Sigmoid colon (tissue), 4 donors: ENCODE measurements at regions not wholly inside any gene's neighbourhood (a gene's known extent, or its start where the extent isn't known, plus 50 kb on each side); places are given as distances from the start of the nearest gene placed in this dataset.

Source experiments
- EP300 ChIP-seq, 4 donors: sonication (generic); formaldehyde crosslinking; IDR thresholded peaks; one replicate each; pipeline ENCODE4 v1.6.1; 2017; ENCODE audit warnings: antibody characterized with exemption in 4 of 4
- POLR2A ChIP-seq, 2 donors: fragments of 450-650 bp; IDR thresholded peaks; one replicate each; pipeline ENCODE4 v1.6.1; 2016; ENCODE audit warnings: antibody characterized with exemption in 2 of 2, mild to moderate bottlenecking in 2 of 2, moderate library complexity in 2 of 2
- POLR2AphosphoS5 ChIP-seq, 4 donors: sonication (generic); formaldehyde crosslinking; IDR thresholded peaks; one replicate each; pipeline ENCODE4 v1.6.1; 2017; ENCODE audit warnings: antibody characterized with exemption in 4 of 4
- TF ChIP-seq, protein P1 (sequence below), 4 experiments: fragments of 450-650 bp in 3 of 4; fragments of 200-600 bp in 1 of 4; IDR thresholded peaks; one replicate each; pipeline ENCODE4 v1.5.1; 2016 to 2019; ENCODE audit warnings: antibody characterized with exemption in 4 of 4, mild to moderate bottlenecking in 3 of 4, moderate library complexity in 2 of 4

DNA sequence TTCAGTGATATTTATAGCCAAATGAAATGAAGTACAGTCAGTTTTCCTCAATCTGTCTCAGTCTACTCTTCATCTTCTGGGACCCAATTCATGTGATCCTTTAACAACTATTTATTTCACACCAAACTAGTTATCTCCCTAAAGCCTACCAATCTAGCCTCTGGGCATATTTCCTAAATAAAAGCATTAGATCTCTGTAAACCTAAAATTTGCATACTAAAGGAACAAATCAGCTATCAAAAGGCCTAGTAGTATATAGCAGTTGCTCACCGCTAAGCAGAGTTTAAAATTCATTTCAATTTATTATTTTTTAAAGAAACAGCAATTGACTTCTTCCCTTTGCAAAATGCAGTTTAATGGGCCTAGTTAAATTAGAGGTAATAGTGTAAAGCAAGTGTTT is 280.2 kb downstream of the ZEB2 start:
- TF ChIP-seq POLR2A (IDR thresholded peaks at IDR 0.05) (no peak), POLR2AphosphoS5 (IDR thresholded peaks at IDR 0.05) (no peak), EP300 (IDR thresholded peaks at IDR 0.05) (no peak)
- TF ChIP-seq, protein P1, sequence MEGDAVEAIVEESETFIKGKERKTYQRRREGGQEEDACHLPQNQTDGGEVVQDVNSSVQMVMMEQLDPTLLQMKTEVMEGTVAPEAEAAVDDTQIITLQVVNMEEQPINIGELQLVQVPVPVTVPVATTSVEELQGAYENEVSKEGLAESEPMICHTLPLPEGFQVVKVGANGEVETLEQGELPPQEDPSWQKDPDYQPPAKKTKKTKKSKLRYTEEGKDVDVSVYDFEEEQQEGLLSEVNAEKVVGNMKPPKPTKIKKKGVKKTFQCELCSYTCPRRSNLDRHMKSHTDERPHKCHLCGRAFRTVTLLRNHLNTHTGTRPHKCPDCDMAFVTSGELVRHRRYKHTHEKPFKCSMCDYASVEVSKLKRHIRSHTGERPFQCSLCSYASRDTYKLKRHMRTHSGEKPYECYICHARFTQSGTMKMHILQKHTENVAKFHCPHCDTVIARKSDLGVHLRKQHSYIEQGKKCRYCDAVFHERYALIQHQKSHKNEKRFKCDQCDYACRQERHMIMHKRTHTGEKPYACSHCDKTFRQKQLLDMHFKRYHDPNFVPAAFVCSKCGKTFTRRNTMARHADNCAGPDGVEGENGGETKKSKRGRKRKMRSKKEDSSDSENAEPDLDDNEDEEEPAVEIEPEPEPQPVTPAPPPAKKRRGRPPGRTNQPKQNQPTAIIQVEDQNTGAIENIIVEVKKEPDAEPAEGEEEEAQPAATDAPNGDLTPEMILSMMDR (IDR thresholded peaks at IDR 0.05) = no peak
